ENCODE measurements at regions not wholly inside any gene's neighbourhood (a gene's known extent, or its start where the extent isn't known, plus 50 kb on each side); places are given as distances from the start of the nearest gene placed in this dataset.

- H3F3A ChIP-seq (ENCODE audit: insufficient read depth, low read length): no peaks in the 10 kb centered on the region
- no peak overlapping the region for H3K9ac ChIP-seq (ENCODE audit: low read length)
- H3K4me1 ChIP-seq (ENCODE audit: low read length): no peaks in the 10 kb centered on the region
- DNase-seq: no peak
- H3K9me2 ChIP-seq (replicated peaks; ENCODE audit: insufficient read depth, low read length): no peaks in the 10 kb centered on the region
- no peak overlapping the region for H3K4me3 ChIP-seq (ENCODE audit: low read length)
- H2AFZ ChIP-seq (ENCODE audit: low read length): no peak overlapping the region
- no peaks in the 10 kb centered on the region for H4K20me1 ChIP-seq (ENCODE audit: insufficient read depth, low read length)
- no peaks in the 10 kb centered on the region for H3K9me3 ChIP-seq (replicated peaks; ENCODE audit: insufficient read depth, low read length)
- H3K79me2 ChIP-seq (ENCODE audit: low read length): no peaks in the 10 kb centered on the region
- no peaks in the 10 kb centered on the region for H3K36me3 ChIP-seq (replicated peaks; ENCODE audit: insufficient read depth, low read length)
- TF ChIP-seq CTCF (IDR thresholded peaks at IDR 0.05; ENCODE audit: low read length) (no peak), EZH2phosphoT487 (IDR thresholded peaks at IDR 0.05; ENCODE audit: low read length) (no peak), EZH2 (optimal IDR thresholded peaks at IDR 0.05; ENCODE audit: low read depth, low read length) (no peak)
- H3K27me3 ChIP-seq (replicated peaks; ENCODE audit: insufficient read depth, low read length): no peaks in the 10 kb centered on the region
- no peak overlapping the region for H3K27ac ChIP-seq (ENCODE audit: low read length)
- H3K4me2 ChIP-seq (ENCODE audit: low read depth, low read length): no peak overlapping the region
These were observed 352.9 kb upstream of the ROBO2 start for GRCh38 chr3:76687019-76687418.

GRCh38 chr3:76694063-76694462 lies 345.8 kb upstream of the ROBO2 start:
- Histone ChIP-seq H3K4me2 (ENCODE audit: low read depth, low read length) (no peak overlapping the region), H3K36me3 (replicated peaks; ENCODE audit: insufficient read depth, low read length) (no peaks in the 10 kb centered on the region), H3F3A (ENCODE audit: insufficient read depth, low read length) (no peaks in the 10 kb centered on the region), H3K79me2 (ENCODE audit: low read length) (no peaks in the 10 kb centered on the region), H3K9me3 (replicated peaks; ENCODE audit: insufficient read depth, low read length) (no peaks in the 10 kb centered on the region), H3K27me3 (replicated peaks; ENCODE audit: insufficient read depth, low read length) (no peaks in the 10 kb centered on the region), H3K4me3 (ENCODE audit: low read length) (no peak overlapping the region), H3K4me1 (ENCODE audit: low read length) (no peaks in the 10 kb centered on the region), H4K20me1 (ENCODE audit: insufficient read depth, low read length) (no peaks in the 10 kb centered on the region), H3K27ac (ENCODE audit: low read length) (no peak overlapping the region), H2AFZ (ENCODE audit: low read length) (no peak overlapping the region), H3K9ac (ENCODE audit: low read length) (no peak overlapping the region), H3K9me2 (replicated peaks; ENCODE audit: insufficient read depth, low read length) (no peaks in the 10 kb centered on the region)
- DNase-seq: no peak
- no peak for TF ChIP-seq EZH2phosphoT487 (IDR thresholded peaks at IDR 0.05; ENCODE audit: low read length)
- no peak for TF ChIP-seq CTCF (IDR thresholded peaks at IDR 0.05; ENCODE audit: low read length)
- no peak for TF ChIP-seq EZH2 (optimal IDR thresholded peaks at IDR 0.05; ENCODE audit: low read depth, low read length)

DNA sequence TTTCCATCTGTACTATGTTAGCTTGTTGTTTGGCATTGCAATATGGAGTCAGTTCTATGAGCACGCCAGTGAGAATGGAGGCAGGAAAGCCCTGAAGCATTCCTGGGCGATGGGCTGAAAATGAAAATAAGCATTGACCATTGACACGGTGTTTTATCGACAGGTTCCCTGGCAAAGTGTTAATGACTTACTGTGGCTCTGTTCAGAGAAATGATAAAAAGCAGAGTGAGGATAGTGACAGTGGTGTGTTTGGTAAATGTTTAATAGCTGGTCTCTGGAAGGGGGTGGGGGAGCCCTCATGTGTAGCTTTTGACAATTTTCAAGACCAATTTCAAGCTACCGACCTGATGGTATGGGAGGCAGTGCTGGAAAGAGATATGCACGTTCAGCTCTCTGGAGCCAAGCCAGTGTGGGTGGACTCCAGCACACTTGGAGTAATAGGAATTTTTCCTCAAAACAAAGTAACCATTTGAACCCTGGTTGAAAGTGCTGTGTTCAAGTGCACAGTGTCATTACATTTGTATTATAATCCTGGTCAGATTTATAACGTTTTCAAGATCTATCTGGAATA lies 341.7 kb upstream of the ROBO2 start:
- DNase-seq: no peak
- Histone ChIP-seq H3K27ac (ENCODE audit: low read length) (no peak overlapping the region), H3K9ac (ENCODE audit: low read length) (no peak overlapping the region), H3K79me2 (ENCODE audit: low read length) (no peaks in the 10 kb centered on the region), H3K4me2 (ENCODE audit: low read depth, low read length) (no peak overlapping the region), H3K4me3 (ENCODE audit: low read length) (no peak overlapping the region), H3K9me3 (replicated peaks; ENCODE audit: insufficient read depth, low read length) (no peaks in the 10 kb centered on the region), H4K20me1 (ENCODE audit: insufficient read depth, low read length) (no peaks in the 10 kb centered on the region), H3K36me3 (replicated peaks; ENCODE audit: insufficient read depth, low read length) (no peaks in the 10 kb centered on the region), H3F3A (ENCODE audit: insufficient read depth, low read length) (no peaks in the 10 kb centered on the region), H3K9me2 (replicated peaks; ENCODE audit: insufficient read depth, low read length) (no peaks in the 10 kb centered on the region), H3K4me1 (ENCODE audit: low read length) (no peaks in the 10 kb centered on the region), H3K27me3 (replicated peaks; ENCODE audit: insufficient read depth, low read length) (no peaks in the 10 kb centered on the region), H2AFZ (ENCODE audit: low read length) (no peak overlapping the region)
- TF ChIP-seq EZH2 (optimal IDR thresholded peaks at IDR 0.05; ENCODE audit: low read depth, low read length): no peak
- TF ChIP-seq CTCF (IDR thresholded peaks at IDR 0.05; ENCODE audit: low read length): no peak
- TF ChIP-seq EZH2phosphoT487 (IDR thresholded peaks at IDR 0.05; ENCODE audit: low read length): no peak
